22Rv1 (cell line): ENCODE measurements at regions not wholly inside any gene's neighbourhood (a gene's known extent, or its start where the extent isn't known, plus 50 kb on each side); places are given as distances from the start of the nearest gene placed in this dataset.

Source experiments
- CTCF ChIP-seq: fragments of 450-650 bp; IDR thresholded peaks from 2 replicates; pipeline ENCODE4 v1.5.1; 2017; ENCODE audit warnings: mild to moderate bottlenecking
- ZFX ChIP-seq: fragments of 450-650 bp; IDR thresholded peaks from 2 replicates; pipeline ENCODE4 v1.6.1; 2017; ENCODE audit warnings: antibody characterized with exemption, borderline replicate concordance

- no peak for TF ChIP-seq CTCF
- no peak for TF ChIP-seq ZFX
These were observed 361.3 kb upstream of the BTBD3 start for GRCh38 chr20:11556410-11556809.
